Epidermal melanocyte (primary cell): ENCODE measurements at regions not wholly inside any gene's neighbourhood (a gene's known extent, or its start where the extent isn't known, plus 50 kb on each side); places are given as distances from the start of the nearest gene placed in this dataset.

Experiments
- DNase-seq: peaks from one replicate; pipeline ENCODE4 v3.0.0; 2011; ENCODE audit warnings: low spot score; ENCODE audit not compliant: insufficient read length

DNA sequence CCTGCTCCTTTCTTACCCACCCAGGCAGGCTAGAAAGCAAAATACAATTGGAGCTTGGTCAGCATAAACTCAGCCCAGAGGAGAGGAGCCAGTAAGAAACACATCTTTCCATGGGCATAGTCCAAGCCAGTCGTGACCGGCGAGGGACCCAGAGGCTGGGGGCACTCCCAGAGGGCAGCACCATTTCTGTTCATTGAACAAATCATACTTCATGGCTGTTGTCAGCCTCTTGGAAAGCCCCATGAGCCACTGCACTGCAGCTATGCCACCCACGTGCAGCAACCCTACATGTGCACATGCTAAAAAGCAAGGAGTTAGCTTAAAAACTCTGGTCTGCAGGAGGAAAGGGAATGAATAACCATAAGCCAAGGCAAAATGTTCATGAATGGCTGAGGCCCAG is 90.0 kb upstream of the CDKN3 start:
- DNase-seq = no peak

DNA sequence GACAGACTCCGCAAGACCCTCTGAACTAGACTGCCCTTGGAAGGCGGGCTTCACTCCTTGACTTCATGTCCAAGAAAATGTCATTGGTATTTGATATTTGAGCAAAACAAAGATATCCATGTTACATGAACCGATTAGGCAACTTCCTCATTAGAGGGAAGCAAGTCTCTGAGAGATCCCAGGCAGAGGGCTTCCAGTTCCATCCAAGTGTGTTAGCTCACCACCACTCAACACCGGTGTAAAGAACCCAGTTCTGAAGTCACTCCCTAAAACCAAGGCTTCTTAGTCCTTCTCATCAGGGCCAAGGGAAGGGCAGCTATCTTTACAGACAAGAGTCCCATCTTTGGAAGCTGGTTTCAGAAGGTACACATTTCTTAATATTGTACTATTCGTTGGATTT is 87.2 kb upstream of the CDKN3 start:
- DNase-seq = no peak

DNA sequence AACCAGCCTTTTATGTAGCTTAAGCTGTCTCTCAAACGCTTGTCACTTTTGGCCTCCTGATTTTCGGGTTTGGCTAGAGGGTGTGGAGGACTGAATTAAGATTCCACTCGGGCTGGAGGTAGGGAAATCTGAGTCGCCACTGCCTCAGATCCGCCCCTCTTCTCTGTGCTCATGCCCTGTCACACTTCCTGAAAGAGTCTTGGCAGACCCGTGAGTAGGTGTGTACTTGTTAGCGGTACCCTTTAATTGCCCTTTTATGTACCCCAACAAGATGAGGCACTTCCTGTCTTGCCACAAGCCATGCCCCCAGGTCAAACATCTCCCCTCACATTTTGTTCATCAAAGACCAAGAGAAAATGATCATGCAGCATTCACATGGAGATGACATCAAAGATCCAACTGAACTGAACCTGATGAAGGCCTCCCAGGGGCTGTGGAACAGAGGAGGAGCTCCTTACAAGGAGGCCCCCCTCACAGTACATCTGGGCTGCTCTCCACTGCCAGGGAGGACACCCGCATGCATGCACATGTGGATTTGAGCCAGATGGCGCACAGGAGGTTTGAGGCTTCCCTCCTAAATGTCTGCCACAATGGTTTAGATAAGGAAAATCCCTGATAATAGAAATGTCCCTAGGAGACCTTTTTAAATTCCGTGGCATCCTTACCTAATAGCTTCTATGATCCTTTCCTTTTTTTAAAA is 86.5 kb upstream of the CDKN3 start:
- DNase-seq = no peak

DNA sequence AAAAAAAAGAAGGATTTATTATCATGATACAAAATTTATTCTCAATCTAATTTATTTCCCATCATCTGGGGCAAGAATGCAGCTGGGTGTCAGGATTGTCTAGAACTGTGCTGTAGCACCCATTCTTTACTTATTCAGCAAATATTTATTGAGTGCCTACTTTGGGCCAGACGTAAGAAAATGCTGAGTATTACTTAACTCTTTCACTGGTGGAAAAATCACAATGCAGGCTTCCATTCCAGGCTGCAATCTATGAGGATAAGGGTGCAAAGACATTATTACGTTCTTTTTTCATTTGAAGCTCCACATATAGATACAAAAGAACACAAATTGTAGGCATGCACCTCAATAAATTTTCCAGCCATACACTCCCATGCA is 86.0 kb upstream of the CDKN3 start:
- DNase-seq = no peak

DNA sequence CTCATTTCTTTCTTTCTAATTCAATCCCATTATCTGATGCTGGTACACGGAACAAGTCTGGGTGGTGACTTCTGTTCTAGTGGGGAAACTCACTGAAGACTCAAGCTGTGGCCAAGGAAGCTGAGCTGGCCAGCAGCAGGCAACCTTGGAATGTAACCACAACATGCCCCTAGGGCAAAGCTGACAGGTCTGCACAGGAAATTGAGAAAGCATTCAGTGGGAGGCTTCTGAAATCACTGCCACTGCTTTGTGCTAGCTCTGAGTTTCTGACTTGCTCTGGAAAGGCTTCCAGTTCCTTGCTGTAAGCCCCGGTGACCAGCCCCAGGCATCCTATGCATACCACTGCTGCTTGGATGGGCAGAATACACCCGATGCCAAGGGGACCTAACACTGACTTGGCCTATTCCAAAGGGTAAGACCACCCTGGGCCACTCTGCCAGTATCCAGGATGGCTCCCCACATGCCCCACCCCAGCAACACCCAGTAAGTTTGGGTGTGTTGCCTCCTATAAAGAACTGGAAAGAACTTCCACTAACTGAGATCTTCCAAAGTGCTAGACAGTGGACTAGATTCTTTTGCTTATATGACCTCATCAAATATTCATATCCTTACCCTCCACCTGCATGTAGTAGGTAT is 84.5 kb upstream of the CDKN3 start:
- DNase-seq = peak; percentile 64

DNA sequence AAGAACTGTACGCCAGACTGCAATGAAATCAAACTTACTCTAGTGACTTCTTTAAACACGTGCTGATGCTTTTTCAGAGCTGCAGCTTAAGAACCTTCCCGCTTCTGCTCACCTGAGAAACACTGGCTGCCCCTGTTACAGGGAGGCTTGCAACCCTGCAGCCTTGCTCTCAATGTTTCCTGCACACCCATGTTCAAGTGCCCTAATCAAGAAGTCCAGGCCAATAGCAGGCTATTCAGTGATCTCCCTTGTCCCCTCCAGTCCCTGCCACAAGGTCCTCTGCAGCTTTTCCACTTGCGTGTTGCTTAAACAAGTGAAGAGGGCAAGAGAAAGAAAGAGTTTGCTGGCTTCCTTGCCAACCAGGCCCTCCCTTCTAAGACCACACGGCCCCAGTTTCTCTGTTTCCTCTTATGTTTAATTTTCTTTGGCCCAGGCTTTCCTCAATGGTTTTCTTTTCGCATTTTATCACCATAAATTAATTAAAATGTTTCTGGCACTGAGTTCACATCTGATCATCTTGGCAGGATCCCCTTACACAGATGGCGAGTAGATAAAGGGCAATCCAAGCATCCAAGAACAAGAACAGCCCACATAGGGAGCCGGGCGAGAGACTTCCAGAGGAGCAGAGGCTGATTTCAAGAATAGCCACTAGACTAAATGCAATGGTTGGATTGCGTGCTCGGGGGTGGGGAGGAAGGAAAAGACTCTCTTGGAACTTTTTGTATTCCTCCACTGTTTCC is 82.3 kb upstream of the CDKN3 start:
- DNase-seq = no peak

DNA sequence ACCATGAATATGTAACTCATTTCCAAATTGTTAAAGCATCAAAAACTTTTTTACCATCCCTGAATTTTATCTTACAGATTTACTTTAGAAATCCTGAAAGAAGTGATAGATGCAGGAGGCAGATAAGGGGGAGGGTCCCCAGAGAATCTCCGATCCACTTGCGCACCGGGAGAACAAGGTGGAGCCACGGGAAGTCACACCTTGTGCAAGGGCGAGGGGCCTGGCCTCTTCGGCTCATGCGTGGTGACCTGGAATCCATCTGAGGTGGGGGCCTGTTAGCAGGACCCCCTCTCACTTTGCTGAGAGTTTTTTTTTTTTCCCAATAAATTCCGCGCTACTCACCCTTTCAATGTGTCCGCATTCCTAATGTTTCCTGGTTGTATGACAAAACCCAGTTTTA is 80.2 kb upstream of the CDKN3 start:
- no peak for DNase-seq

DNA sequence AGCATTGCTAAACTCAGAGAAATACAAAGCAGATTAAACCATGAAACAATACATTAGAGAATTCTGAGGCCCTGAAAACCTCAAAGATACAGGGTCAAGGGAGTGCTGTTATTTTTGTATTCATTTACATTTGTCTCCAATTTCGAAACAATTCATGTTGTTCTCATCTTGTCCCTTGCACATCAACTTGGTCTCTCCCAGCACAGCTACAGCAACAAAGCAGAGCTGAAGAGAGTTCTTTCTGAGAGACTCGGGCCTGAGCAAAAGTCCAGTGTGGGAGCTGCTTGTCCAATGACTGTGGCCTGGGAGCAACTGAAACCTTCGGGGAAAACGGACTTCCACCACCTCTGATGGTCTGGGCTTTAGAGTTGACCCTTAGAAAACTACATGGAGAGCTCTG is 79.4 kb upstream of the CDKN3 start:
- DNase-seq = no peak

DNA sequence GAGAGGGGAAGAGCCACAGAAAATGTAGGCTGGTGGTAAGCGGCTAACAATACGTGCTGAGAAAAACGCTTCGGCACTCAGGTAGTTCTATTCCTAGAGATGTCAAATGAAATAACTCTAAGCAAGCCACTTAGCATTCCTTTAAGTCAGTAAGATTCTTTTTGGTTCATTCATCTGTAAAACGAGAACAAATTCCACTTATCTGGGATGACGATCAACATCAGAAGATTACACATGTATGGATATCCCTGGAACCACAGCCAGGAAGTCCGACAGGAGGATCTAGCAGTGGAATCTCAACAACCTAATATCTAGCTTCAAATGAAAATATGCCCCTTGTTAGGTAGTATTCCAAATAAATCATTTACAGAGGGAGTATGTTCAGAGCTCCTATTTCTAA is 74.6 kb upstream of the CDKN3 start:
- no peak for DNase-seq

DNA sequence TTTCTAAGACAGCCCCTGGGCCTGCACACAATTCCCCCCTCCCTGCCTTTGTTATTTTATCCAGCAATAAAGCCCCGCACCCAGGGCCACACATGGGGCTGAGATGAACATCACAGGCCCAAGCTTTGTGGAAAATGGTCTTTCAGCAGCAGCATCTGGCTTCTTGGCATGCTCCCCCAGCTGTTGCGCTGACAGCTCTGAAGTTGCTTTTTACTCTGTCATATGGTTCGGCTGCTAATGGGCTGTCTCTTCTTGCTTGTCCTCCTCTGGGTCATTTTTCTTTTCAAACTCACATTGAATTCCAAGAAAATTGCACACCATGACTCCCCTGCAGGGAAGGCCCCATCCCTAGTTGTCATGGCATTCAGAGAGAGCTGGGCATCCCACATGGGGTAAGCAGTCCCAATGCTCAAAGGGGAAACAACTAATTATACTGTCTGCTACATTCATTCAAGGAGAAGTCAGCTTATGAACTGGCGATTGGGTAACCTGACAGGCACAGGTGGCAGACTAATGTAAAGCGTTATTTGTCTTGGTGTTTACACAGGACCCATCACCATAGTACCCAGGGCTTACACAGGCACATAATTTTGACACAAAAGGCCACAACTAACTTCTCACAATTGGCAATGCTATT is 74.0 kb upstream of the CDKN3 start:
- DNase-seq = no peak

DNA sequence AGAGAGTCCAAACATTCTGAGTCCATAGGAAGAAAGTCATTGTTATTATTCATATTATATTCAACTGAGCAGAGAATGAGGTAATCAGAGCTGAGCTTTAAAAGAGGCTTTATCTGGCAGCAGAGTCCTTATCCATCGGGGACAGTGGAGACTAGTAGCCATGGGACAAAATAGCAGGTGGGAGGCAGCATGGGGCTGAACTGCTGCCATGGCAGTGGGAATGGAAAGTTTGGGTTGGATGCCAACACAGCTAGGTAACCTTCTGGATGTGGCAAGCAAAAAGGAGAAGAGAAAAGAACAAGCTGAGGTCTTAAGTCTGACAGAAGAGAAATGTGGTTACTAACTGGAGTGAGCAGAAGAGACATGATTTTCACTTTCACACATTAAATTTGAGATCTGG is 71.0 kb upstream of the CDKN3 start:
- DNase-seq = no peak

DNA sequence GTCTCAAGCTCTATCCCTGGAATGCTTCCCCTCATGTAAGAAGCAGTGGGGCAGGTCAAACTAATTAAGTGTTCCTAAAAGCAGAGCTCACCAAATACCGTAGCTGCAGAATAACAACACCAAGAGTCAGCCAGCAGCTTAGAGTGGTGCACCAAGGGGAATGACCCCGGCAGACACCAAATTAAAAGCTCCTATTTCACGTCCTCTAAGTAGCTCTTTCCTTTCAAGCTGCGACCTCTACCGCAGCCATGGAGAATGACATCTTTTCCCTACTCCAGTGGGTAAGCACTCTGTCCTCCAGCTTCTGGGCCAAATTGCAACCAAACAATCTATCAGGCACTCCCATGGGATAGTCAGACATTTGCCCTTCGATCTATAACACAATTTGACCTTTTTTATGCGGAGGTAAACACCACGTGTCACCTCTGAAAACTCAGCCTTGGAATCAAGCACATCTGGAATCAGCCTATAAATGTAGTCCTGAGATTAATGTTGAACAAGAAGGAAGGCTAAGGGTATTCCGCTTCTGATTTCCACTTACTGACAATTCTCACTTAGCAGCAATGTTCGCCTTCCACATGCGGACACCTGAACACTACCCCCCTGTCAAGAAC is 67.6 kb upstream of the CDKN3 start:
- DNase-seq = peak; percentile 72

DNA sequence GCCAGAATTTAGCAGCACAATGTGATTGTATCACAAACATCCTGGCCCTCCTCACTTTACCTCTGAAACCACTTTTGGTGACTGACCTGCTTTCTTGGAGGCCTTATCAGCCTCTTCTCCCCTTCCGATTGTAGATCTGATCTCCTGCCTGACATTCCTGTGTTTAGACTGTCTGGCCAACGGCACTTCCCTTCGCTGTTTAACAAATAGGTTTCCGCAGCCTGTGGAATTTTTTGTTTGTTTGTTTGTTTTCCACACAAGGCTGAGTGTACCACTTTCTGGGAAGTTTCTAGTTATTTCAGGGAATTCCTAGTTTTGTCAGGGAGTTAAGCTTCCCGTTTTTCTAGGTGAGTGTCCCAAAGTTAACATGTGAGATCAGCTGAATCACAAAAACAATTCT is 65.9 kb upstream of the CDKN3 start:
- DNase-seq = no peak

DNA sequence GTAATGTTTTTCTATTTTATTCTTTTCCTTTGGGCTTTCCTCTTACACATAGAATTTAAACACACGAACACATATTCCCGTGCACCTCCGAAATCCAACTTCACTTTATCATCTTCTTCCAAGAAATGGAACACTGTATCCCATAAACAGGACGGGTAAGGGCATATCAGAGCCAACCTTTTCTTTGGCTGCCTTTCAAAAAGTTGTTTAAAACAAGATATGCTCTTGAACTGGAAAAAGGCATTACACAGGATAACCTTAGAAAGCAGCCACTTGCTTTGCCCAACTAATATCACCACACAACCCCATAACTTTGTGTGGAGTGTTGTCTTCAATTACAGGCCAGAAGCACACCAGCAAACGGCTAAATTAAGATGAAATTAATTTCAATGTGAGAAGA is 65.3 kb upstream of the CDKN3 start:
- DNase-seq = no peak

DNA sequence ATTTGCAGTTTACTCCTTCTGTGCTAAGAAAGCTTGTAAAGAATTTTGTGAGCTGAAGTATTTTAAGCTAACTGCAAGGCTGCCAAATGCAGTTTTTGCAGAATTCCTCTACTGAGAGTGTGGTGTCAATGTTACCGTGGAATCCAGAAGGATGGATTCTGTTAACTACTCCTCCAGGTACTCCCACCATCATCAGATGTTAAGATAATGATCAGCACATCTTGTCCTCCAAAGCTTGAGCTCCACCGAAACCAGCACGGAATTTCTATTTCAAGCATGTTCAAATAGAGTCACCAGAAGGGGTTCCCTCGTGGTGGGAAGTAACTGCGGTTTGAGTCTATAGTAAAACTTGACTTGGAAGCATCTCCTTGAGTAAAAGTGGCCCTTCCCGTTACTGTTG is 64.3 kb upstream of the CDKN3 start:
- DNase-seq = no peak

DNA sequence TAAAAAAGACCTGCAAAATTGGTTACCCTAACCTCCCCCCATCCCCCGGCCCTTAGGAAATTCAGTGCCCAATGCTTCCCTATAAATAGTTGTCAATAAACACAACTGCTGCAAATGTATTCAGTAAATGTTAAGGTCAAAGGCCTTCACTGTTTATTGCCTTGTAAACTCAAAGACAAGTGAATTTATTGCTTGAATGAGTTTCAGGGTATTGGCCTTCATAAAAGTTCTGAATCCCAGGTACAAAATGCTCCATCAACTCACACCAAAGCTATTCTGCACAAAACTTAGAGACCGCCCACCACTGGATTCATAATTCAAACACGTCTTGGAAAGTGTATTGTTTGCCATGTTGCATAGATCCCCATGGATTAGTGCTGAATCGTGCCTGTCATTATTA is 63.3 kb upstream of the CDKN3 start:
- no peak for DNase-seq

DNA sequence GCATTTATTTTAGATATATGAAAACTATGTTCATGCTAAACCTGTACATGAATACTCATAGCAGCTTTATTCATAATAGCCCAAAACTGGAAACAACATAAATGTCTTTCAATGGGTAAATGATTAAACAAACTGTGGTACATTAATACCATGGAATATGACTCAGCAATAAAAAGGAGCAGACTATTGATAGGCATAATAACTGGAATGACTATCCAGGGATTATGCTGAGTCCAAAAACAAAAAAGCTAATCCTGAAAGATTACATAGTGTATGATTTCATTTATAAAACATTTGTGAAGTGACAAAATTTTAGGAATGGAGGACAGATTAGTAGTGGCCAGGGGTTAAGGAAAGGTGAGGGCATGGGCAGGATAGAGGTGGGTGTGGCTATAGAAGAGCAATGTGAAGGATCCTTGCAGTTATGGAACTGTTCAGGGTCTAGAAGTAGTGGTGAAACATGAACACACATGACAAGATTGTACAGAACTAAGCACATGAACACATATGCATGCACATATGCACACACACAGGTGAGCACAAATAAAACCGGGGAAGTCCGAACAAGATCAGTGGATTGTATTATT is 61.1 kb upstream of the CDKN3 start:
- no peak for DNase-seq

DNA sequence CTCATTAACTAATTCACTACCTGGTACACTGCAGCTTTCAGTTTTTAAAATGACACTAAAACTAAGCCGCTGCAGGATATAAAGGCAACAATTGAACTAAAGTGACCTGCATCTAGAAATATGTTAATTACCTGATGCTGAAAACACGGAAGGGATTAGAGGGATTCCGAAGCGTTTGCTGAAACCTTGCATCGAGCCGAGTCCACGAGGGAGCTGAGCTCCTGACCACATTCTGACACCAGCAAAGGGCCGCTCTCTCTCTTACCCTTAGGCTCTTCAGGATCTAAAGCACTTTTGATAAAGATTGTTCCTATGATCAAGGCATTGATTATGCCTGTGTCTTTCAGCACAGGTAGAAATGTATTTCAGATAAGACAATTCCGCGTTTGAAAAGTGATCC is 59.5 kb upstream of the CDKN3 start:
- no peak for DNase-seq

DNA sequence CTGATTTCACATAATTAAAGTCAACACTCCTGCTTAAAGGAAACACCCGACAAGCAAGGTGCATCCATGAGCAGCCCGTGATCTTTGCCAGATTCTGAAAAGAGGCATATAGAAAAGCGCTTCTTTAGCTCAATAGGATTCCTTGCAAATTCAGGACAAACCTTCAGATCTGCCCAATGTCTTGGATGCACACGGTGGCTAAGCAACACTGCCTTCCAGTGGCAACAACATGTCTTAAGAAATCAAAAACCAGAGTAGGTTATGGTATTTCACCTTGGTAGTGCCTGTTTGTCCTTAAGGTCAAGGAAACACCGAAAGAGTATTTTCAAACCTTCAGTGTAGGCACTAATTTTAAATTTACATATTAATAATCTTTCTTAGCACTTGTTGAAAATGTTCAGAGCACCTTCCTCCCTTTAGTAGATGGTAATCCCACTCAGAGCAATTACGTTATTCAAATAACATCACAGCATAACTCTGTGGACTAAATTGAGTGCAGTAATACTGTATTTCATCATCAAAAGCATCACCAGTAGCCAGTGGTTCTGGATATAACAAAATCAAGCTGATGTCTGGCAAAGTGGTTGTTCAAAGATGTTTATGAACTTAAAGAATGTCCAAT is 58.0 kb upstream of the CDKN3 start:
- DNase-seq = no peak

DNA sequence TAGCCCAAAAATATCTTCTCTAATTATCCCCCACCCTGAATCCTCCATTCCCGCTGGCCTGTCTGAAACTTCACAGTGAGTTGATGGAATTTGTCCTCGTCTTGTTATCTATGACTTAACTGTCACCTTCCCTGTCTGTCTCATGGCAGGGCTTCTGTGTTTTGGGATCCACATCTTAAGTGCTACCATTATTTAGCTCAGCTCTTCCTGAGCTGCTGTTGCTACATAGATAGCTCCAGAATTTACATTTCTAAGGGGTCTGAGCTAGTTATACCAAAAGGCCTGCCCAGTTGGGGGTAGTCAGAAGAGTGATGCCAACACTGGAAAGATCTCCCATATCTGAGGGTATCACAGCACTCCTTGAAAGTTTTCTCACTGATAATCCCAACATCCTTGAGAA is 57.0 kb upstream of the CDKN3 start:
- DNase-seq = no peak

DNA sequence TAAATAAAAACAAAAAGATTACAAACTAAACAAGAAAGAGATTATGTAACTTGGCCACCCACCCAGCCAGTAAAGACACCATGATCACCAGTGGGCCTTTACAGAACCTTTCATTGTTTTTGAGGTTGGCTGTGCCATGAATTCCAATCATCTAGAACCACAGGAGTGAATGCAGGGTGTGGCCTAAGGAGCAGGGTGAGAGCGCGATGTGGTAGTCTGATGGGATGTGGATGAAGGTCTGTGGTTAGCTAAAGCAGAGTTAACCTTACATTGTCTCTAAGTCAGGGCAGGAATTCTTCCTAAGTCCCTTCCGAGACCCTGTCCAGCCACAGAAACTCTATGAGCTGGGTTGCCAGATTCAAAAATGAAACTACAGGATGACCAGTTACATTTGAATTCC is 54.0 kb upstream of the CDKN3 start:
- DNase-seq = no peak
